Suprapubic skin (tissue), 4 donors: ENCODE measurements at regions not wholly inside any gene's neighbourhood (a gene's known extent, or its start where the extent isn't known, plus 50 kb on each side); places are given as distances from the start of the nearest gene placed in this dataset.

ENCODE experiments used
- DNase-seq, 2 donors: peaks; one replicate each; pipeline ENCODE4 v3.0.0-alpha.2; 2019; ENCODE audit warnings: low spot score in 2 of 2
- H3K27ac ChIP-seq: fragments of 200-600 bp; sonication (generic); one replicate; pipeline ENCODE4 v1.5.1; 2019
- H3K27me3 ChIP-seq: fragments of 200-600 bp; sonication (generic); one replicate; pipeline ENCODE4 v1.5.1; 2019
- H3K36me3 ChIP-seq: fragments of 200-600 bp; sonication (generic); one replicate; pipeline ENCODE4 v1.5.1; 2019
- H3K4me1 ChIP-seq: fragments of 200-600 bp; sonication (generic); one replicate; pipeline ENCODE4 v1.5.1; 2019
- H3K4me3 ChIP-seq: fragments of 200-600 bp; sonication (generic); one replicate; pipeline ENCODE4 v1.5.1; 2019; ENCODE audit warnings: mild to moderate bottlenecking
- H3K9me3 ChIP-seq: fragments of 200-600 bp; sonication (generic); one replicate; pipeline ENCODE4 v1.5.1; 2019
- CTCF ChIP-seq, 2 donors: fragments of 200-600 bp in 1 of 2; fragments of 450-650 bp in 1 of 2; sonication (generic) in 1 of 2; IDR thresholded peaks; one replicate each; pipeline ENCODE4 v1.5.1; 2016 to 2019; ENCODE audit warnings: antibody characterized with exemption in 2 of 2, mild to moderate bottlenecking in 1 of 2, moderate library complexity in 1 of 2
- EP300 ChIP-seq: sonication (generic); formaldehyde crosslinking; IDR thresholded peaks from one replicate; pipeline ENCODE4 v1.6.1; 2017; ENCODE audit warnings: antibody characterized with exemption
- POLR2A ChIP-seq, 2 donors: fragments of 450-650 bp; IDR thresholded peaks; one replicate each; pipeline ENCODE4 v1.6.1; 2017; ENCODE audit warnings: antibody characterized with exemption in 2 of 2, mild to moderate bottlenecking in 2 of 2, moderate library complexity in 2 of 2
- POLR2AphosphoS5 ChIP-seq, 3 donors: sonication (generic); formaldehyde crosslinking; IDR thresholded peaks; one replicate each; pipeline ENCODE4 v1.6.1; 2017; ENCODE audit warnings: antibody characterized with exemption in 3 of 3
- WGBS: methylation state at CpG from one replicate; pipeline ENCODE4 v1.1.5; 2018; 5-methylcytosine and 5-hydroxymethylcytosine counted together

DNA sequence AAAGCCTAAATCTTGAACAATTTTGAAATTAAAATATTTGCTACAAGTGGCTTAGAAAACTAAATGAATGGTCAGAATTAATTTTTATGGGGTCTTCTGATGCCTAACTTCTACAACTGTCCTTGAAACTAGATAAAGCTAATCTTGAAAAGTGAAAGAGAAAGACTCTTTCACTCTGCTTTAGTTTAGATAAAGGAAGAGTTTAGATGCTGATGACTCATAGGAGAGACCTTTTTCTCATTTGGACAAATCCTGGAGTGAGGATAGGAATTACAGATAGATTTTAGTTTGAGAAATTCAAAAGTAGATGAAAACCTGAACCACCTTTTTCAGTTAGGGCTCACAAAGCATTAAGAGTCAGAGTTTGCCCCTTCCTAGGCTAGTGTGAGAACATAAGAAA lies 342.3 kb upstream of the GRID2 start:
- H3K27ac ChIP-seq, result no peak overlapping the region
- TF ChIP-seq EP300, result no peak
- TF ChIP-seq POLR2AphosphoS5 (IDR thresholded peaks at IDR 0.05), result no peak
- TF ChIP-seq POLR2A (IDR thresholded peaks at IDR 0.05), result no peak
- TF ChIP-seq CTCF (IDR thresholded peaks at IDR 0.05), result no peak
- H3K36me3 ChIP-seq, result no peaks in the 10 kb centered on the region
- H3K4me1 ChIP-seq, result no peaks in the 10 kb centered on the region
- no peak overlapping the region for H3K4me3 ChIP-seq
- no peaks in the 10 kb centered on the region for H3K9me3 ChIP-seq
- no peaks in the 10 kb centered on the region for H3K27me3 ChIP-seq
- no peak for DNase-seq

DNA sequence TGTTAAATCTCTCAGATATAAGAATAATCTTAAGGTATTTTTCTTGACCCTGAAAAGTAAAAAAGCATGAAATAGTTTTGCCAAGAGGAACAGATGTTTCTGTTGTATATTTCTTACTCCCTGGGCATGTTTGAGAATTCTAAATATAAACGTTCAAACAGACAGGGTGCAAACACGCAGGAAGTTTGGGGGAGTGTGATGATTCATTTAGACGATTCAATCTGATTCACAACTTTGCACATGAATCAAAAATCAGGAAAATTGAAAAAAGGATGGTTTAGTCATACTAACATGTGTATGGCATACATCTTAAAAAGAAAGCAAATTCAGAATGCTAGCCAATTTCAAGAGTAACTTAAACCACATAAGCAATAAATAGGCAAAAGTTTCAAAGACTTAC lies 340.3 kb upstream of the GRID2 start:
- H3K9me3 ChIP-seq, result no peaks in the 10 kb centered on the region
- H3K36me3 ChIP-seq, result no peaks in the 10 kb centered on the region
- no peaks in the 10 kb centered on the region for H3K27me3 ChIP-seq
- no peaks in the 10 kb centered on the region for H3K4me1 ChIP-seq
- TF ChIP-seq POLR2AphosphoS5 (IDR thresholded peaks at IDR 0.05) (no peak), POLR2A (IDR thresholded peaks at IDR 0.05) (no peak), CTCF (IDR thresholded peaks at IDR 0.05) (no peak), EP300 (no peak)
- no peak overlapping the region for H3K27ac ChIP-seq
- WGBS, result 17% methylated on average over 3 of the region's 3 CpGs
- no peak overlapping the region for H3K4me3 ChIP-seq
- no peak for DNase-seq

GRCh38 chr4:91965166-91965565 lies 338.6 kb upstream of the GRID2 start:
- H3K27ac ChIP-seq, result no peak overlapping the region
- H3K9me3 ChIP-seq, result no peaks in the 10 kb centered on the region
- DNase-seq, result no peak
- no peaks in the 10 kb centered on the region for H3K4me1 ChIP-seq
- no peaks in the 10 kb centered on the region for H3K27me3 ChIP-seq
- TF ChIP-seq EP300, result no peak
- TF ChIP-seq CTCF (IDR thresholded peaks at IDR 0.05), result no peak
- TF ChIP-seq POLR2A (IDR thresholded peaks at IDR 0.05), result no peak
- no peak for TF ChIP-seq POLR2AphosphoS5 (IDR thresholded peaks at IDR 0.05)
- no peak overlapping the region for H3K4me3 ChIP-seq
- no peaks in the 10 kb centered on the region for H3K36me3 ChIP-seq

GRCh38 chr4:91973479-91974153 lies 330.1 kb upstream of the GRID2 start:
- 89% methylated on average over 1 of the region's 1 CpG for WGBS
- TF ChIP-seq POLR2AphosphoS5 (IDR thresholded peaks at IDR 0.05) (no peak), EP300 (no peak), POLR2A (IDR thresholded peaks at IDR 0.05) (no peak), CTCF (IDR thresholded peaks at IDR 0.05) (no peak)
- no peak for DNase-seq

DNA sequence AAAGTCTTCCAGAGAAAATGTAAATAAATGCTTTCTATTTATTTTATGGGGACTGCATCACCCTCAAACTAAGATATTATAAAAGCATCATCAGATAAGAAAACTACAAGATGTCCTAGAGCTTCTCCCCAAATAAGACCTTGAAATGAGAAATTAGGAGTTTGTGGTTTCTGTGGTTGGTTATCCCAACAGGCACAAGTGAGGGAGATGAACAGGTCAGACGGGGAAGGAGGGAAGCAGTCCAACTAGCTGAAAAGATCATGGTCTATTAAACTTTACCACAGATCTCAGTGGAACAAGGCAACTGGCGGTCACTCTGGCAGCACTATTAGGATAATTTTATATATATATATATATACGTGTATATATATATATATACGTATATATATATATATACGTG lies 319.3 kb upstream of the GRID2 start:
- no peak overlapping the region for H3K27ac ChIP-seq
- H3K9me3 ChIP-seq, result no peaks in the 10 kb centered on the region
- DNase-seq, result no peak
- no peak for TF ChIP-seq EP300
- no peak for TF ChIP-seq POLR2A (IDR thresholded peaks at IDR 0.05)
- TF ChIP-seq CTCF (IDR thresholded peaks at IDR 0.05), result no peak
- H3K4me1 ChIP-seq, result no peaks in the 10 kb centered on the region
- 86% methylated on average over 5 of the region's 5 CpGs for WGBS
- no peaks in the 10 kb centered on the region for H3K36me3 ChIP-seq
- H3K27me3 ChIP-seq, result no peaks in the 10 kb centered on the region
- H3K4me3 ChIP-seq, result no peak overlapping the region

More at GRCh38 chr4:91973479-91974153, 330.1 kb upstream of the GRID2 start:
- H3K36me3 ChIP-seq, result no peaks in the 10 kb centered on the region
- no peaks in the 10 kb centered on the region for H3K27me3 ChIP-seq
- no peaks in the 10 kb centered on the region for H3K4me1 ChIP-seq
- H3K4me3 ChIP-seq, result no peak overlapping the region
- peaks cover 4% of the 10 kb centered on the region for H3K9me3 ChIP-seq
- H3K27ac ChIP-seq, result no peak overlapping the region
